ENCODE measurements at regions not wholly inside any gene's neighbourhood (a gene's known extent, or its start where the extent isn't known, plus 50 kb on each side); places are given as distances from the start of the nearest gene placed in this dataset.

DNA sequence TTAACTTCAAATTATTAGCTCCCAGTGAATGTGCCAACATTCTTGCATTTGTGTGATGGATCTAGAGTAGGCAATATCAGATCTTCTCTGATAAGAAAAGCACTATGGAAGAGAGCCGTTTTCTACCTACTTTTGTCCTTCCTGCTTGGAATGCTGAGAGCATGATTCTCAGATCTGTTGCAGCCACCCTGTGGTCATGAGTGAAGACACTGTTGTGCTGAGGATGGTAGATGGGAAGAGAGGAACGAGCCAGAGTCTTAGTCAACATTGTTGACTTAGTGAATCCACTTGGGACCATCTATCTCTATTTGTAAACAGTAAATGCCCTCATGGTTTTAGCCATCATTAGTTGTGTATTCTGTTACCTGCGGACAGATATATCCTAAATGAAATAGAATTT, 202.6 kb downstream of the CD109 start:
- no peaks in the 10 kb centered on the region for H3K4me1 Mint-ChIP-seq (ENCODE audit: insufficient read depth, unreplicated experiment)
- DNase-seq (ENCODE audit: unreplicated experiment): peak; percentile 9
- no peak overlapping the region for H3K27ac Mint-ChIP-seq (ENCODE audit: low read depth, unreplicated experiment)
- H3K9me3 Mint-ChIP-seq (ENCODE audit: unreplicated experiment): no peaks in the 10 kb centered on the region
- ChIA-PET POLR2A (no interaction called here), CTCF (interaction anchor here (0.6 kb wide), 1 partner anchor 71 kb away, joined by 3 read pairs; no protein-coding TSS in a partner anchor)
- TF ChIP-seq, protein P1, sequence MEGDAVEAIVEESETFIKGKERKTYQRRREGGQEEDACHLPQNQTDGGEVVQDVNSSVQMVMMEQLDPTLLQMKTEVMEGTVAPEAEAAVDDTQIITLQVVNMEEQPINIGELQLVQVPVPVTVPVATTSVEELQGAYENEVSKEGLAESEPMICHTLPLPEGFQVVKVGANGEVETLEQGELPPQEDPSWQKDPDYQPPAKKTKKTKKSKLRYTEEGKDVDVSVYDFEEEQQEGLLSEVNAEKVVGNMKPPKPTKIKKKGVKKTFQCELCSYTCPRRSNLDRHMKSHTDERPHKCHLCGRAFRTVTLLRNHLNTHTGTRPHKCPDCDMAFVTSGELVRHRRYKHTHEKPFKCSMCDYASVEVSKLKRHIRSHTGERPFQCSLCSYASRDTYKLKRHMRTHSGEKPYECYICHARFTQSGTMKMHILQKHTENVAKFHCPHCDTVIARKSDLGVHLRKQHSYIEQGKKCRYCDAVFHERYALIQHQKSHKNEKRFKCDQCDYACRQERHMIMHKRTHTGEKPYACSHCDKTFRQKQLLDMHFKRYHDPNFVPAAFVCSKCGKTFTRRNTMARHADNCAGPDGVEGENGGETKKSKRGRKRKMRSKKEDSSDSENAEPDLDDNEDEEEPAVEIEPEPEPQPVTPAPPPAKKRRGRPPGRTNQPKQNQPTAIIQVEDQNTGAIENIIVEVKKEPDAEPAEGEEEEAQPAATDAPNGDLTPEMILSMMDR (IDR thresholded peaks at IDR 0.05; ENCODE audit: unreplicated experiment): no peak
- no peaks in the 10 kb centered on the region for H3K27me3 Mint-ChIP-seq (ENCODE audit: insufficient read depth, unreplicated experiment)
- BruUV-seq (replicated peaks): no TSS peak
- intact Hi-C loops (cut with micrococcal nuclease): no loop called here
- H3K4me3 Mint-ChIP-seq (ENCODE audit: unreplicated experiment): no peak overlapping the region
- no peaks in the 10 kb centered on the region for H3K36me3 Mint-ChIP-seq (ENCODE audit: insufficient read depth, unreplicated experiment)

DNA sequence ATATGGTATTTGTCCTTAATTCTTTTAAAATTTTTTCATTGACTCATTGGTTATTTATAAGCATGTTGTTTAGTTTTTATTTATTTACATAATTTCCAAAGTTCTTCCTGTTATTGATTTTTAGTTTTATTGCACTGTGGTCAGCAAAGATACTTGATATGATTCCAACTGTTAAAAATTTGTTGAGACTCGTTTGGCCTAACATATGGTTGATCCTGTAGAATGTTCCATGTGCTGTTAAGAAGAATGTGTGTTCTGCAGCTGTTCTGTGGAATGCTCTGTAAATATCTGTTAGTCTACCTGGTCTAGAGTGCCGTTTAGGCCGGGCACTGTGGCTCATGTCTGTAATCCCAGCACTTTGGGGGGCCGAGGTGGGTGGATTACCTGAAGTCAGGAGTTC, 197.7 kb downstream of the CD109 start:
- TF ChIP-seq, protein P1 (IDR thresholded peaks at IDR 0.05; ENCODE audit: unreplicated experiment): no peak
- Mint-ChIP-seq H3K36me3 (ENCODE audit: insufficient read depth, unreplicated experiment) (no peaks in the 10 kb centered on the region), H3K27ac (ENCODE audit: low read depth, unreplicated experiment) (no peak overlapping the region), H3K27me3 (ENCODE audit: insufficient read depth, unreplicated experiment) (no peaks in the 10 kb centered on the region), H3K9me3 (ENCODE audit: unreplicated experiment) (no peaks in the 10 kb centered on the region), H3K4me1 (ENCODE audit: insufficient read depth, unreplicated experiment) (no peaks in the 10 kb centered on the region), H3K4me3 (ENCODE audit: unreplicated experiment) (no peak overlapping the region)
- ChIA-PET POLR2A (interaction anchor here (0.7 to 1.8 kb wide), 2 partner anchors 12 to 428 kb away, joined by 3 to 5 read pairs; no protein-coding TSS in a partner anchor), CTCF (no interaction called here)
- no peak for DNase-seq (ENCODE audit: unreplicated experiment)
- intact Hi-C loops (cut with micrococcal nuclease): no loop called here
- no TSS peak for BruUV-seq (replicated peaks)

DNA sequence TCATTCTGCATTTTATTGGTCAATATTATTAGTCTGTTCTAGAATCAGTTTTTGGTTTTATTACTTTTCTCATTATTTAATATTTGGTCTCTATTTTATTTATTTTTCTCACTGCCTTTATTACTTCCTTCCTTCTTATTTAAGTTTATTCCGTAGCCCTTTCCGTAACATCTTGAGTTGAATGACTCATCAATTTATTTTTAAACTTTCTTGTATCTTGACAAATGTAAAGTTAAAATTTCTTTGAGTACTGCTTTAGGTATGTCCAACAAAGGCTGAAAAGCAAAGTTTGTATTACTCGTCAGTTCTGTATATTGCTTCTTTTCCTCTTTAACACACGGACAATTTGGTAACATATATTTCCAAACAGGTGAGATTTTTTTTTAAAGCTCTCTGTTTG, 192.0 kb downstream of the CD109 start:
- intact Hi-C loops (cut with micrococcal nuclease): no loop called here
- Mint-ChIP-seq H3K27ac (ENCODE audit: low read depth, unreplicated experiment) (no peak overlapping the region), H3K4me3 (ENCODE audit: unreplicated experiment) (no peak overlapping the region), H3K27me3 (ENCODE audit: insufficient read depth, unreplicated experiment) (no peaks in the 10 kb centered on the region), H3K36me3 (ENCODE audit: insufficient read depth, unreplicated experiment) (no peaks in the 10 kb centered on the region), H3K9me3 (ENCODE audit: unreplicated experiment) (no peaks in the 10 kb centered on the region), H3K4me1 (ENCODE audit: insufficient read depth, unreplicated experiment) (no peaks in the 10 kb centered on the region)
- CTCF ChIA-PET: no interaction called here
- no TSS peak for BruUV-seq (replicated peaks)
- no peak for DNase-seq (ENCODE audit: unreplicated experiment)
- POLR2A ChIA-PET: no interaction called here
- TF ChIP-seq, protein P1 (IDR thresholded peaks at IDR 0.05; ENCODE audit: unreplicated experiment): no peak

DNA sequence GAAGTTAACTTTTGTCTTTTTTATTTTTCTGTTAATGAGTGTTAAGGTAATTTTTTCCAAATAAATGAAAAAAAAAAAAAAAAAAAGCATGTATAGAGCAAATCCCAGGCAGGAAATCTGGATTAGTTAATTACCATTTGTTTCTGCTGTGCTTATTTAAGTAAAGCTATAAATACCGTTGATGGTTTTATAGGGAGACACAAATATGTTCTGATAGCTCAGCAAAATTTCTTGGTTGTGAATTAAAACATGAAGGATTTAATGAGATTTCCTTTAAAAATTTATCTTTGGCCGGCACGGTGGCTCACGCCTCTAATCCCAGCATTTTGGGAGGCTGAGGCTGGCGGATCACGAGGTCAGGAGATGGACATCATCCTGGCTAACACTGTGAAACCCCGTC, 189.4 kb downstream of the CD109 start:
- Mint-ChIP-seq H3K4me1 (ENCODE audit: insufficient read depth, unreplicated experiment) (no peaks in the 10 kb centered on the region), H3K9me3 (ENCODE audit: unreplicated experiment) (no peaks in the 10 kb centered on the region), H3K4me3 (ENCODE audit: unreplicated experiment) (no peak overlapping the region), H3K27ac (ENCODE audit: low read depth, unreplicated experiment) (no peak overlapping the region), H3K36me3 (ENCODE audit: insufficient read depth, unreplicated experiment) (no peaks in the 10 kb centered on the region), H3K27me3 (ENCODE audit: insufficient read depth, unreplicated experiment) (no peaks in the 10 kb centered on the region)
- intact Hi-C loops (cut with micrococcal nuclease): no loop called here
- no TSS peak for BruUV-seq (replicated peaks)
- POLR2A ChIA-PET: no interaction called here
- CTCF ChIA-PET: no interaction called here
- no peak for DNase-seq (ENCODE audit: unreplicated experiment)
- TF ChIP-seq, protein P1 (IDR thresholded peaks at IDR 0.05; ENCODE audit: unreplicated experiment): no peak
